ENCODE measurements at regions not wholly inside any gene's neighbourhood (a gene's known extent, or its start where the extent isn't known, plus 50 kb on each side); places are given as distances from the start of the nearest gene placed in this dataset.

DNA sequence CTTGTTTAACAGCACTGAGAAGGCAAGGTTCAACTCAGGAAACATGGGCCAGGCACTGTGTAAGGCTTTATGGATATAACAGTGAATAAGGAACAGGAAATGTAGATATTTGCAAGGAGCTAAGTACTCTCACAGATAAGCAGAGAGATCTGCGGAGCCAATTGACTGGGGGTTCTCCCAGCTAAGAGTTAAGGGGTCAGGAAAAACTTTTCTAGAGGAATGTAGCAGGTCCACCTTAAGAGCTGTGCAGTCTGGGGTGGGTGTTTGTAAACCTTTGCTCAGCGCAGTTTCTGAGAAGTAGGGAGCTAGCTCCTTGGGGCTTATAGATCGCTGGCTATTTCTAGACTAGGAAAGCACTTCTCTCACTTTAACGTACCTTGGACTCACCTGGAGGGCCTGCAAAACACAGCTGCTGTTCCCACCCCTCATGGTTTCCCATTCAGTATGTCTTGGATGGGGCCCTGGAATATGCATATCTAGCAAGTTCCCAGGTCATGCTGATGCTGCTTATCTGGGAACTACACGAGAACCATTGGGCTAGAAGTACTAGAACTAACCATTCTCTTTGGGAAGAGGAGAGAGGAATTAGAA is 51.7 kb downstream of the TLCD4 start:
- BruUV-seq (replicated peaks): no TSS peak
- Histone ChIP-seq H2AFZ (ENCODE audit: low read length) (no peak overlapping the region), H3K4me2 (ENCODE audit: low read depth, low read length) (no peak overlapping the region), H3K4me3 (replicated peaks in 1 of 3; ENCODE audit: insufficient read depth in 1 of 3, low read depth in 2 of 3, low read length in 3 of 3) (no peak overlapping the region), H3K9ac (ENCODE audit: insufficient read depth, low read depth, low read length) (no peak overlapping the region), H4K20me1 (ENCODE audit: insufficient read depth, low read length) (no peaks in the 10 kb centered on the region), H3K4me1 (ENCODE audit: insufficient read depth, low read length) (peaks cover 11% of the 10 kb centered on the region), H3K36me3 (replicated peaks in 1 of 2; ENCODE audit: control insufficient read depth in 1 of 2, insufficient read depth in 2 of 2, low read length in 2 of 2) (peaks cover under 1 to 4% of the 10 kb centered on the region in 2 experiments; a peak in 2 of 5 replicates), H3K79me2 (ENCODE audit: insufficient read depth, low read length) (no peaks in the 10 kb centered on the region), H3K9me3 (ENCODE audit: low read length) (no peaks in the 10 kb centered on the region), H3K27ac (ENCODE audit: extremely low read length, insufficient read depth, low read length) (peak overlapping the region; percentile 1), H3K27me3 (ENCODE audit: control insufficient read depth in 1 of 2, insufficient read depth in 2 of 2, low read length in 2 of 2) (no peaks in the 10 kb centered on the region)
- WGBS (ENCODE audit: low lambda C conversion rate): 94% methylated on average over 5 of the region's 5 CpGs
- ATAC-seq: no peak
- FAIRE-seq: no peak
- intact Hi-C loops (cut with micrococcal nuclease; ENCODE audit: unreplicated experiment) (loop anchor here (5.0 kb wide), 1 partner anchor 63 kb away; the partner anchor contains the start of gene RWDD3), in situ Hi-C loops (cut with HindIII; ENCODE audit: extremely low pct_ligation_motif_present, low pct_unique_long_range_greater_than_20kb) (no loop called here)
- ChIA-PET CTCF (ENCODE audit: low intra/inter-chr PET ratio, low total read pairs) (no interaction called here), POLR2A (no interaction called here)
- no peak for DNase-seq (ENCODE audit: low spot score)
- TF ChIP-seq KDM2A (CRISPR knock-in tag; IDR thresholded peaks at IDR 0.05; ENCODE audit: borderline replicate concordance, low read depth) (no peak), RXRB (CRISPR knock-in tag; IDR thresholded peaks at IDR 0.05; ENCODE audit: borderline replicate concordance) (no peak), FOXA1 (IDR thresholded peaks at IDR 0.05) (no peak), FOXA1 (CRISPR knock-in tag; IDR thresholded peaks at IDR 0.05) (no peak), KLF11 (CRISPR knock-in tag; IDR thresholded peaks at IDR 0.05) (no peak), SOX6 (IDR thresholded peaks at IDR 0.05) (no peak), SOX6 (CRISPR knock-in tag; IDR thresholded peaks at IDR 0.05) (no peak), KDM3A (CRISPR knock-in tag; IDR thresholded peaks at IDR 0.05; ENCODE audit: low read depth) (no peak), NR2F1 (CRISPR knock-in tag; IDR thresholded peaks at IDR 0.05) (no peak), REL (CRISPR knock-in tag; conservative IDR thresholded peaks at IDR 0.05) (no peak), SALL1 (CRISPR knock-in tag; IDR thresholded peaks at IDR 0.05) (no peak), ZNF75D (CRISPR knock-in tag; IDR thresholded peaks at IDR 0.05; ENCODE audit: borderline replicate concordance) (no peak), ZBTB21 (CRISPR knock-in tag; IDR thresholded peaks at IDR 0.05) (no peak), FOXM1 (CRISPR knock-in tag; IDR thresholded peaks at IDR 0.05) (no peak)
- TF ChIP-seq, protein P1, sequence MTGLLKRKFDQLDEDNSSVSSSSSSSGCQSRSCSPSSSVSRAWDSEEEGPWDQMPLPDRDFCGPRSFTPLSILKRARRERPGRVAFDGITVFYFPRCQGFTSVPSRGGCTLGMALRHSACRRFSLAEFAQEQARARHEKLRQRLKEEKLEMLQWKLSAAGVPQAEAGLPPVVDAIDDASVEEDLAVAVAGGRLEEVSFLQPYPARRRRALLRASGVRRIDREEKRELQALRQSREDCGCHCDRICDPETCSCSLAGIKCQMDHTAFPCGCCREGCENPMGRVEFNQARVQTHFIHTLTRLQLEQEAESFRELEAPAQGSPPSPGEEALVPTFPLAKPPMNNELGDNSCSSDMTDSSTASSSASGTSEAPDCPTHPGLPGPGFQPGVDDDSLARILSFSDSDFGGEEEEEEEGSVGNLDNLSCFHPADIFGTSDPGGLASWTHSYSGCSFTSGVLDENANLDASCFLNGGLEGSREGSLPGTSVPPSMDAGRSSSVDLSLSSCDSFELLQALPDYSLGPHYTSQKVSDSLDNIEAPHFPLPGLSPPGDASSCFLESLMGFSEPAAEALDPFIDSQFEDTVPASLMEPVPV (CRISPR knock-in tag; IDR thresholded peaks at IDR 0.05): no peak
- TF ChIP-seq, protein P2, sequence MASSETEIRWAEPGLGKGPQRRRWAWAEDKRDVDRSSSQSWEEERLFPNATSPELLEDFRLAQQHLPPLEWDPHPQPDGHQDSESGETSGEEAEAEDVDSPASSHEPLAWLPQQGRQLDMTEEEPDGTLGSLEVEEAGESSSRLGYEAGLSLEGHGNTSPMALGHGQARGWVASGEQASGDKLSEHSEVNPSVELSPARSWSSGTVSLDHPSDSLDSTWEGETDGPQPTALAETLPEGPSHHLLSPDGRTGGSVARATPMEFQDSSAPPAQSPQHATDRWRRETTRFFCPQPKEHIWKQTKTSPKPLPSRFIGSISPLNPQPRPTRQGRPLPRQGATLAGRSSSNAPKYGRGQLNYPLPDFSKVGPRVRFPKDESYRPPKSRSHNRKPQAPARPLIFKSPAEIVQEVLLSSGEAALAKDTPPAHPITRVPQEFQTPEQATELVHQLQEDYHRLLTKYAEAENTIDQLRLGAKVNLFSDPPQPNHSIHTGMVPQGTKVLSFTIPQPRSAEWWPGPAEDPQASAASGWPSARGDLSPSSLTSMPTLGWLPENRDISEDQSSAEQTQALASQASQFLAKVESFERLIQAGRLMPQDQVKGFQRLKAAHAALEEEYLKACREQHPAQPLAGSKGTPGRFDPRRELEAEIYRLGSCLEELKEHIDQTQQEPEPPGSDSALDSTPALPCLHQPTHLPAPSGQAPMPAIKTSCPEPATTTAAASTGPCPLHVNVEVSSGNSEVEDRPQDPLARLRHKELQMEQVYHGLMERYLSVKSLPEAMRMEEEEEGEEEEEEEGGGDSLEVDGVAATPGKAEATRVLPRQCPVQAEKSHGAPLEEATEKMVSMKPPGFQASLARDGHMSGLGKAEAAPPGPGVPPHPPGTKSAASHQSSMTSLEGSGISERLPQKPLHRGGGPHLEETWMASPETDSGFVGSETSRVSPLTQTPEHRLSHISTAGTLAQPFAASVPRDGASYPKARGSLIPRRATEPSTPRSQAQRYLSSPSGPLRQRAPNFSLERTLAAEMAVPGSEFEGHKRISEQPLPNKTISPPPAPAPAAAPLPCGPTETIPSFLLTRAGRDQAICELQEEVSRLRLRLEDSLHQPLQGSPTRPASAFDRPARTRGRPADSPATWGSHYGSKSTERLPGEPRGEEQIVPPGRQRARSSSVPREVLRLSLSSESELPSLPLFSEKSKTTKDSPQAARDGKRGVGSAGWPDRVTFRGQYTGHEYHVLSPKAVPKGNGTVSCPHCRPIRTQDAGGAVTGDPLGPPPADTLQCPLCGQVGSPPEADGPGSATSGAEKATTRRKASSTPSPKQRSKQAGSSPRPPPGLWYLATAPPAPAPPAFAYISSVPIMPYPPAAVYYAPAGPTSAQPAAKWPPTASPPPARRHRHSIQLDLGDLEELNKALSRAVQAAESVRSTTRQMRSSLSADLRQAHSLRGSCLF (CRISPR knock-in tag; IDR thresholded peaks at IDR 0.05; ENCODE audit: borderline replicate concordance): no peak
- TF ChIP-seq, protein P3, sequence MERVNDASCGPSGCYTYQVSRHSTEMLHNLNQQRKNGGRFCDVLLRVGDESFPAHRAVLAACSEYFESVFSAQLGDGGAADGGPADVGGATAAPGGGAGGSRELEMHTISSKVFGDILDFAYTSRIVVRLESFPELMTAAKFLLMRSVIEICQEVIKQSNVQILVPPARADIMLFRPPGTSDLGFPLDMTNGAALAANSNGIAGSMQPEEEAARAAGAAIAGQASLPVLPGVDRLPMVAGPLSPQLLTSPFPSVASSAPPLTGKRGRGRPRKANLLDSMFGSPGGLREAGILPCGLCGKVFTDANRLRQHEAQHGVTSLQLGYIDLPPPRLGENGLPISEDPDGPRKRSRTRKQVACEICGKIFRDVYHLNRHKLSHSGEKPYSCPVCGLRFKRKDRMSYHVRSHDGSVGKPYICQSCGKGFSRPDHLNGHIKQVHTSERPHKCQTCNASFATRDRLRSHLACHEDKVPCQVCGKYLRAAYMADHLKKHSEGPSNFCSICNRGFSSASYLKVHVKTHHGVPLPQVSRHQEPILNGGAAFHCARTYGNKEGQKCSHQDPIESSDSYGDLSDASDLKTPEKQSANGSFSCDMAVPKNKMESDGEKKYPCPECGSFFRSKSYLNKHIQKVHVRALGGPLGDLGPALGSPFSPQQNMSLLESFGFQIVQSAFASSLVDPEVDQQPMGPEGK (CRISPR knock-in tag; IDR thresholded peaks at IDR 0.05): no peak

Measured in HepG2 (cell line).